GM18520 (cell line): ENCODE measurements at regions not wholly inside any gene's neighbourhood (a gene's known extent, or its start where the extent isn't known, plus 50 kb on each side); places are given as distances from the start of the nearest gene placed in this dataset.
"Not testable (repeated sequence)": the region's sequence is repeated elsewhere in the genome, so short reads cannot be mapped to it uniquely, and the experiment has no call there.

Experiments used
- ATAC-seq: cut with Tn5 transposase; IDR thresholded peaks from one replicate; pipeline ENCODE4 v1.9.1; 2021; ENCODE audit not compliant: unreplicated experiment

GRCh38 chr7:115654384-115655214, 376.0 kb downstream of the TFEC start:
- no peak for ATAC-seq

GRCh38 chr7:115649429-115649828, 381.1 kb downstream of the TFEC start:
- ATAC-seq = no peak

GRCh38 chr7:115647712-115648111, 382.9 kb downstream of the TFEC start:
- no peak for ATAC-seq

- no peak for ATAC-seq
Measured at GRCh38 chr7:115642194-115642593, 388.4 kb downstream of the TFEC start.

DNA sequence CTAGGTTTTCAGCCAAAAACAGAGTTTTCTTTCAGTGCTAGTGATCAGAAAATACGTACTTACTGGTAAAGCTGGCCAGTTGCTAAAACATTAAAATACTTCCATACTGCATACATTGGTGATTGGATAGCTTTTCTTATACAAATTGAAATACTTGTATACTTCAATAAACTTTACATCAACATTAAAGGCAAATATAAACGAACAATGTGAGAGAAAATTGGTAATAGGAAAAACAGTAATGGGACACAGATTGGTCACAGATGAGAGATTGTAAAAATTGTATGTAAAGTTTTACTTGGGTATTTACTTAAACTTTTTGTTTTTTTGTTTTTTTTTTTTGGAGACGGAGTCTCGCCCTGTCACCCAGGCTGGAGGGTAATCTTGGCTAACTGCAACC, 391.7 kb downstream of the TFEC start:
- ATAC-seq = no peak

GRCh38 chr7:115637128-115637527, 393.4 kb downstream of the TFEC start:
- no peak for ATAC-seq

GRCh38 chr7:115635876-115636275, 394.7 kb downstream of the TFEC start:
- no peak for ATAC-seq

DNA sequence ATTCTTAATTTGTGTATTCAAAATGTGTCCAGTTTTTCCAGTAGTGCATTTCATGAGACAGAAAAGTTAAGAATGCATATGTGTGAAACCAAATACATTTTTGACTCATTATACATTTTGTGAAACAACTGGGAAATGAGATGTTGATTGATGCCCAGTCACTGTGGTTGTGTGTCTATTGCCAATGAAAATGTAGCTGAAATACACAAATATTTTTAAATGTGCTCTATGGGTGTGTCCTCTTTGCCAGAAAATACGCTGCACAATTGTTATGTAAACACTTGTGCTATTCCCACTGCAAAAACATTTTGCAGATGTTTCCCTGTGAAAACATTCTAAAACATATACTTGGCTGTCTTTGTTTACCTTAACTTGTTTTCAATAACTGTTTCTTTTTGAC, 395.2 kb downstream of the TFEC start:
- ATAC-seq = no peak

- ATAC-seq = no peak
Measured at GRCh38 chr7:115634633-115635032, 395.9 kb downstream of the TFEC start.

GRCh38 chr7:115632636-115633035, 397.9 kb downstream of the TFEC start:
- ATAC-seq = no peak

DNA sequence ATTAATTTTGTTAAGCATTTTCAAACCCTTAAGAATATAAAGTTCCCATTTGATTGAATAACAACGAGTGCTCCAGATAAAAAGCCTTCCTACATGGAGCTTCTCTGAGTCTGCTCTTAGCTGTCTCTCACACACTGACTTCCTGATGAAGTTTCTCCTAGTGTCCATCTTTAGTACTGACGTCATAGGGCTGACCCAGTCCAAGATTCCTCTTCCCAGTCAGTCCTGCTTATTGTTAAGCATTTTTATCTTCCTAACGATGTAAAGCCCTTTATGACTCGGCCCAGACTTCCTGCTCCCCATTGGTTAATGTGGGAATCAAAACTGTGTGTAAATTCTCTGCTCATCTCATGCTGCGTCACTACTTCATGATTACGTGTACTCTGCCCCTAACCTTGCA, 398.8 kb downstream of the TFEC start:
- no peak for ATAC-seq

DNA sequence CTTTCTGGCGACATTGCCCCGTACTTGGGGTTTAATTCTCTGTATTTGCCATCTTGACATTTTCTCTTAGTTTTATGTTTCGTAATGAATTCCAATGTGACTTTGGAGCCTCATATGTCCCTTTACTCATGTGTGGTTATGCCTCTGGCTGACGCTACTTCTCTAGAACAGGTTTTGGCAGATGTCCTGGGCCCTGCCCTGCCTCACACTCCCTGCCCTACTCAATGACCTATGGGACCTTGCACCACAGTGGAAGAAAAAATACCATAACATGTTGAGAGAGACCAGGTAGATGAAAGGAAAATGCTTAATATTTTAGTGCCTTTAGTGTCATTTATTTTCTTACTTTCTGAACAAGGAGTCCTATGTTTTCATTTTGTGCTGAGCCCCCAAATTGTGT, 400.5 kb downstream of the TFEC start:
- no peak for ATAC-seq

GRCh38 chr7:115618676-115619075, 411.9 kb downstream of the TFEC start:
- ATAC-seq = no peak

- no peak for ATAC-seq
Measured at GRCh38 chr7:115613836-115614235, 416.7 kb downstream of the TFEC start.

- ATAC-seq = no peak
Measured at GRCh38 chr7:115603416-115603815, 427.1 kb downstream of the TFEC start.

GRCh38 chr7:115600207-115600606, 430.4 kb downstream of the TFEC start:
- ATAC-seq = no peak

DNA sequence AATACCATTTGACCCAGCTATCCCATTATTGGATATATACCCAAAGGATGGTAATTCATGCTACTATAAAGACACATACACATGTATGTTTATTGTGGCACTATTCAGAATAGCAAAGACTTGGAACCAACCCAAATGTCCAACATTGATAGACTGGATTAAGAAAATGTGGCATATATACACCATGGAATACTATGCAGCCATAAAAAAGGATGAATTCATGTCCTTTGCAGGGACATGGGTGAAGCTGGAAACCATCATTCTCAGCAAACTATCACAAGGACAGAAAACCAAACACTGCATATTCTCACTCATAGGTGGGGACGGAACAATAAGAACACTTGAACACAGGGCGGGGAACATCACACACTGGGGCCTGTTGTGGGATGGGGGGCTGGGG, 431.4 kb downstream of the TFEC start:
- ATAC-seq = not testable (repeated sequence)

DNA sequence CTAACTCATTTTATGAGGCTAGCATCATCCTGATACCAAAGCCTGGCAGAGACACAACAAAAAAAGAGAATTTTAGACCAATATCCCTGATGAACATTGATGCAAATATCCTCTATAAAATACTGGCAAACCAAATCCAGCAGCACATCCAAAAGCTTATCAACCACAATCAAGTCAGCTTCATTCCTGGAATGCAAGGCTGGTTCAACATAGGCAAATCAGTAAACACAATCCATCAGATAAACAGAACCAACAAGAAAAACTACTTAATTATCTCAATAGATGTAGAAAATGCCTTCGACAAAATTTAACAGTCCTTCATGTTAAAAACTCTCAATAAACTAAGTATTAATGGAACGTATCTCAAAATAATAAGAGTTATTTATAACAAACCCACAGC, 433.3 kb downstream of the TFEC start:
- not testable (repeated sequence) for ATAC-seq

DNA sequence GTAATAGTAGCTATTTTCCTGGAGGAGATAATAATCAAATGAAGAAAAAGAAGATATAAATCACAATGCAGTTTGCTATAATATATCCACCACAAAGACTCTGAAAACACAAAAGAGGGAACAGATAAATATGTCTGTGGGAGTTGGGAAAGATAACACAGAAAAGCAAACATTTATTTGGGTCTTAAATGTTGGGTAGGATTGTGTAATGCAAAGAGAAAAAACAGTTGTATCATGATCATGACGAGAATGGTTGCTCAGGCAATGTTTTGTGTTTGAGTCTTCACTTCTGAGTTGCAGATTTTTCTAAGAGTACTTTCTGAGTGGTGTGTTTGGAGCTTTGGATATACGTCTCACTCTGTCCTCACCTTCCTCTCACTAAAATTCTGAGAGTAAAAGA, 437.5 kb downstream of the TFEC start:
- ATAC-seq = no peak

DNA sequence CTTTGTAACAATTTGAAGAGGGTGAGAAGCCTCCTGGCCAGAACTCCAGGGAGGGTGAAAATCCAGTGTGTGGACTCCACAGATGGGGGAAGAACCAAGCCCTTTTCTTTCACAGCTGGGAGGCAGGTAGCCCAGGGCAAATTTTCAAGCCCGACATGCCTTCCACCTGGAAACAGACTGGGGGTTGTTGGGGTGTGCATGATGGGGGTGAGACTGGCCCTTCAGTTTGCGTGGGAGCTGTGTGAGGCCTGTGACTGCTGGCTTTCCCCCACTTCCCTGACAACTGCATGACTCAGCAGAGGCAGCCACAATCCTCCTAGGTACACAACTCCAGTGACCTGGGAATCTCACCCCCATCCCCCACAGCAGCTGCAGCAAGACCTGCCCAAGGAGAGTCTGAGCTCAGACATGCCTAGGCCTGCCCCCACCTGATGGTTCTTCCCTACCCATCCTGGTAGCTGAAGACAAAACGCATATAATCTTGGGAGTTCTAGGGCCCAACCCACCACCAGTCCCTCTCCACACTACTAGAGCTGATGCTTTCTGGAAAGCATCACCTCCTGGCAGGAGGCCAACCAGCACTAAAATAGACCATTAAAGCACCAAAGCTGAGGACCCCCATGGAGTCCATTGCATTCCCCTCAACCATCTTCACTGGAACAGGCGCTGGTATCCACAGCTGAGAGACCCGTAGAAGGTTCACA, 445.4 kb downstream of the TFEC start:
- ATAC-seq = no peak

- ATAC-seq = no peak
Measured at GRCh38 chr7:115582956-115583355, 447.6 kb downstream of the TFEC start.

- ATAC-seq = no peak
Measured at GRCh38 chr7:115578576-115578975, 452.0 kb downstream of the TFEC start.
